HG03103 (cell line): ENCODE measurements at regions not wholly inside any gene's neighbourhood (a gene's known extent, or its start where the extent isn't known, plus 50 kb on each side); places are given as distances from the start of the nearest gene placed in this dataset.
"Not testable (repeated sequence)": the region's sequence is repeated elsewhere in the genome, so short reads cannot be mapped to it uniquely, and the experiment has no call there.

Experiments used
- ATAC-seq: cut with Tn5 transposase; IDR thresholded peaks from one replicate; pipeline ENCODE4 v1.9.1; 2021; ENCODE audit warnings: low read depth; ENCODE audit not compliant: unreplicated experiment

- no peak for ATAC-seq
Measured at GRCh38 chr4:84381759-84382158, 117.3 kb downstream of the NKX6-1 start.

- no peak for ATAC-seq
Measured at GRCh38 chr4:84379917-84380641, 119.0 kb downstream of the NKX6-1 start.

- ATAC-seq, result no peak
Measured at GRCh38 chr4:84378983-84379382, 120.1 kb downstream of the NKX6-1 start.

- no peak for ATAC-seq
Measured at GRCh38 chr4:84378356-84378755, 120.7 kb downstream of the NKX6-1 start.

- no peak for ATAC-seq
Measured at GRCh38 chr4:84366907-84367306, 132.2 kb downstream of the NKX6-1 start.

GRCh38 chr4:84366161-84366560 is 132.9 kb downstream of the NKX6-1 start:
- no peak for ATAC-seq

GRCh38 chr4:84362896-84363655 is 136.0 kb downstream of the NKX6-1 start:
- no peak for ATAC-seq

- ATAC-seq, result no peak
Measured at GRCh38 chr4:84342161-84342560, 156.9 kb downstream of the NKX6-1 start.

- ATAC-seq, result no peak
Measured at GRCh38 chr4:84341559-84341958, 157.5 kb downstream of the NKX6-1 start.

GRCh38 chr4:84338367-84338766 is 160.7 kb downstream of the NKX6-1 start:
- ATAC-seq, result no peak

- ATAC-seq, result no peak
Measured at GRCh38 chr4:84336964-84337705, 162.0 kb downstream of the NKX6-1 start.

- ATAC-seq, result no peak
Measured at GRCh38 chr4:84327526-84327925, 171.6 kb downstream of the NKX6-1 start.

- ATAC-seq, result no peak
Measured at GRCh38 chr4:84325625-84326024, 173.5 kb downstream of the NKX6-1 start.

- no peak for ATAC-seq
Measured at GRCh38 chr4:84324303-84325245, 174.5 kb downstream of the NKX6-1 start.

- ATAC-seq, result no peak
Measured at GRCh38 chr4:84319124-84319523, 180.0 kb downstream of the NKX6-1 start.

- peak; percentile 63 for ATAC-seq
Measured at GRCh38 chr4:84317513-84317912, 181.6 kb downstream of the NKX6-1 start.

- ATAC-seq, result no peak
Measured at GRCh38 chr4:84312426-84313012, 186.6 kb downstream of the NKX6-1 start.

GRCh38 chr4:84309191-84309590 is 189.9 kb downstream of the NKX6-1 start:
- no peak for ATAC-seq

GRCh38 chr4:84298719-84299254 is 200.3 kb downstream of the NKX6-1 start:
- ATAC-seq, result not testable (repeated sequence)
